Uterus (tissue), 2 donors: ENCODE measurements at regions not wholly inside any gene's neighbourhood (a gene's known extent, or its start where the extent isn't known, plus 50 kb on each side); places are given as distances from the start of the nearest gene placed in this dataset.

Experiments
- CTCF ChIP-seq, 4 experiments: fragments of 200-600 bp in 2 of 4; fragments of 450-650 bp in 2 of 4; sonication (generic) in 2 of 4; IDR thresholded peaks; one replicate each; pipeline ENCODE4 v1.5.1; 2016 to 2019; ENCODE audit warnings: antibody characterized with exemption in 4 of 4, mild to moderate bottlenecking in 2 of 4, moderate library complexity in 1 of 4
- POLR2A ChIP-seq, 2 donors: fragments of 450-650 bp; IDR thresholded peaks; one replicate each; pipeline ENCODE4 v1.6.1; 2016; ENCODE audit warnings: antibody characterized with exemption in 2 of 2, mild to moderate bottlenecking in 1 of 2, moderate library complexity in 1 of 2

GRCh38 chr11:19539861-19540260, 172.8 kb upstream of the NAV2 start:
- TF ChIP-seq CTCF (IDR thresholded peaks at IDR 0.05) (no peak), POLR2A (IDR thresholded peaks at IDR 0.05) (no peak)
